ENCODE measurements at regions not wholly inside any gene's neighbourhood (a gene's known extent, or its start where the extent isn't known, plus 50 kb on each side); places are given as distances from the start of the nearest gene placed in this dataset.

DNA sequence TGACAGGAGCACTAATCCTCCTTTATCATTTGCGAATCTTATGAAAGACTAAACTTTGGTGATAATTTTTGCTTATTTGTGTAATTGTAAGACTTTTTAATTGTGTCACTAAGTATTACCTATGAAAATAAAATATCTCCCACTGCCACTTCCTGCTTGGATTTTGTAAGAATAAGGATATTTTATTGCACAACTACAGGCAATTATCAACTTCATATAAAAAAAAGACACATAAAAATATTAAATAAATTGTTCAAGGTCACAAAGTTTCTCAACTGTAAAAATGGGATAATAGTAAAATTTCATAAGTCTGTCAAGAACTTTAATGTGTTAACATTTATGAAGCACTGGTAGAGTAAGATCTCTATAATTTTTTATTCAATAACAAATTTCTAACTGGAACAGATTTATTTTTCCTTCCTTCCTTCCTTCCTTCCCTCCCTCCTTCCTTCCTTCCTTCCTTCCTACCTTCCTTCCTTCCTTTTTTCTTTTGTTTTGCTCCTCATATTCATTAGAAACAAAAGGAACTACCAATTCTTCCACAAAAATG is 527.6 kb upstream of the FAM47C start:
- Histone ChIP-seq H3K4me3 (no peak overlapping the region), H3K36me3 (no peaks in the 10 kb centered on the region), H3K27me3 (no peaks in the 10 kb centered on the region), H3K4me1 (no peaks in the 10 kb centered on the region), H3K27ac (no peak overlapping the region), H3K9me3 (no peaks in the 10 kb centered on the region)
- 76 to 100% (median 92%) methylated on average over 1 of the region's 1 CpG for WGBS, 5 donors
- intact Hi-C loops (cut with DNase I; ENCODE audit: low total_unique reads): no loop called here
- TF ChIP-seq POLR2AphosphoS5 (IDR thresholded peaks at IDR 0.05) (no peak), EP300 (IDR thresholded peaks at IDR 0.05) (no peak)
- DNase-seq: no peak

DNA sequence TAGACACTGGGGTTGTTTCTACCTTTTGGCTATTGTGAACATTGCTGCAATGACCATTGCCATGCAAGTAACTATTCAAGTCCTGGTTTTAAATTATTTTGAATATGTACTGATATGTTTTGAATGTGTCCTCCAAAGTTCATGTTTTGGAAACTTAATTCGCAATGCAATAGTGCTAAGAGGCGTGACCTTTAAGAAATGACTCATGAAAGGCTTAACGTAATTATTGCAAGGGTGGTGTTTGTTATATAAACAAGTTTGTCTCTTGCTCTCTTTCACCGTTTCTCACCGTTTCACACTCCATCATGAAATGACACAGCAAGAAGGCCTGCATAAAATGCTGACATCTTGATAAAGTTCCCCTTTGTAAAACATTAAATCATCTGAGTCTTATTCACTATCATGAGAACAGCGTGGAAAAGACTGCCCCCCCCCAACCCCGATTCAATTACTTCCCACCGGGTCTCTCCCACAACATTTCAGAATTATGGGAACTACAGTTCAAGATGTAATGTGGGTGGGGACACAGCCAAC is 506.9 kb upstream of the FAM47C start:
- Histone ChIP-seq H3K9me3 (peaks cover 0 to 15% (median 3%) of the 10 kb centered on the region in 4 donors), H3K36me3 (no peaks in the 10 kb centered on the region), H3K27ac (no peak overlapping the region), H3K27me3 (no peaks in the 10 kb centered on the region), H3K4me1 (no peaks in the 10 kb centered on the region), H3K4me3 (no peak overlapping the region)
- TF ChIP-seq POLR2AphosphoS5 (IDR thresholded peaks at IDR 0.05) (no peak), EP300 (IDR thresholded peaks at IDR 0.05) (no peak), POLR2A (IDR thresholded peaks at IDR 0.05) (no peak)
- TF ChIP-seq, protein P1, sequence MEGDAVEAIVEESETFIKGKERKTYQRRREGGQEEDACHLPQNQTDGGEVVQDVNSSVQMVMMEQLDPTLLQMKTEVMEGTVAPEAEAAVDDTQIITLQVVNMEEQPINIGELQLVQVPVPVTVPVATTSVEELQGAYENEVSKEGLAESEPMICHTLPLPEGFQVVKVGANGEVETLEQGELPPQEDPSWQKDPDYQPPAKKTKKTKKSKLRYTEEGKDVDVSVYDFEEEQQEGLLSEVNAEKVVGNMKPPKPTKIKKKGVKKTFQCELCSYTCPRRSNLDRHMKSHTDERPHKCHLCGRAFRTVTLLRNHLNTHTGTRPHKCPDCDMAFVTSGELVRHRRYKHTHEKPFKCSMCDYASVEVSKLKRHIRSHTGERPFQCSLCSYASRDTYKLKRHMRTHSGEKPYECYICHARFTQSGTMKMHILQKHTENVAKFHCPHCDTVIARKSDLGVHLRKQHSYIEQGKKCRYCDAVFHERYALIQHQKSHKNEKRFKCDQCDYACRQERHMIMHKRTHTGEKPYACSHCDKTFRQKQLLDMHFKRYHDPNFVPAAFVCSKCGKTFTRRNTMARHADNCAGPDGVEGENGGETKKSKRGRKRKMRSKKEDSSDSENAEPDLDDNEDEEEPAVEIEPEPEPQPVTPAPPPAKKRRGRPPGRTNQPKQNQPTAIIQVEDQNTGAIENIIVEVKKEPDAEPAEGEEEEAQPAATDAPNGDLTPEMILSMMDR (IDR thresholded peaks at IDR 0.05): no peak
- 78 to 89% (median 86%) methylated on average over 8 of the region's 8 CpGs for WGBS, 5 donors
- DNase-seq: no peak
- intact Hi-C loops (cut with DNase I; ENCODE audit: low total_unique reads): no loop called here

DNA sequence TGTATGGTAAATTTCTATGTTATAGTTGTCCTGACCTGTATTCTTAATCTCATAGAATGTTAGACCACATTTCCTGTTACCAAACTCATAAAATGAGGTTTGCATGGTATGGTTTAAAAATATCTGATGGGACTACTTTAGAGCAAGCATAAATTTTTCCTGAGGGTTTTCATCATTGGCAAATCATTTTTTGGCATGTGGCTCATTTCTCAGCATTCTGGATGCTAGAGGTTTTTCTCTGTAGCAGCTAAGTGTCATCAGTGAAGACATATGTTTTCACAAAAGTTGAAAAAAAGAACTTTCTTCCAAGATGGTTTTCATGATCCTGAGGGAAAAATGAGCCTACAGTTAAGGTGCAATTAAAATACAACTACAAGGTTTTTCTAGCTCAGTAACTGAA is 503.5 kb upstream of the FAM47C start:
- Histone ChIP-seq H3K27me3 (no peaks in the 10 kb centered on the region), H3K9me3 (peaks cover 0 to 38% (median 19%) of the 10 kb centered on the region in 4 donors), H3K4me1 (no peaks in the 10 kb centered on the region), H3K27ac (no peak overlapping the region), H3K36me3 (no peaks in the 10 kb centered on the region), H3K4me3 (no peak overlapping the region)
- DNase-seq: no peak
- intact Hi-C loops (cut with DNase I; ENCODE audit: low total_unique reads): no loop called here
- no peak for TF ChIP-seq EP300 (IDR thresholded peaks at IDR 0.05)
- TF ChIP-seq POLR2A (IDR thresholded peaks at IDR 0.05): no peak
- no peak for TF ChIP-seq POLR2AphosphoS5 (IDR thresholded peaks at IDR 0.05)
- TF ChIP-seq, protein P1 (IDR thresholded peaks at IDR 0.05): no peak

DNA sequence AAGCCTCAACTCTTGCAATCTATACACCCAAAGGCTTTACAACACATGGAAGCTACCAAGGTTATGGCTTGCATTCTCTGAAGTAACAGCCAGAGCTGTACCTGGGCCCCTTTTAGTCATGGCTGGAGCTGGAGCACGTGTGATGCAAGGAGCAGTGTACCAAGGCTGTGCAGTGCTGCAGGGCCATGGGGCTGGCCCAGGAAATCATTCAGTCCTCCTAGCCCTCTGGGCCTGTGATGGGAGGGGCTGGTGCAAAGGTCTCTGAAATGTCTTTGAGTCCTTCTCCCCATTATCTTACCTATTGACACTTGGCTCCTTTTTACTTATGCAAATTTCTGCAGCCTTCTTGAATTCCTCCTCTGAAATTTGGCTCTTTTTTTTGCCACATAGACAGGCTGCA is 500.1 kb upstream of the FAM47C start:
- intact Hi-C loops (cut with DNase I; ENCODE audit: low total_unique reads): no loop called here
- H3K4me1 ChIP-seq: no peaks in the 10 kb centered on the region
- H3K27me3 ChIP-seq: no peaks in the 10 kb centered on the region
- H3K4me3 ChIP-seq: no peak overlapping the region
- no peak for DNase-seq
- WGBS, 5 donors: 8 to 56% (median 36%) methylated on average over 1 of the region's 1 CpG; no CpG with 5 or more reads in 1 of the 5 donors
- TF ChIP-seq POLR2A (IDR thresholded peaks at IDR 0.05) (no peak), EP300 (IDR thresholded peaks at IDR 0.05) (no peak), POLR2AphosphoS5 (IDR thresholded peaks at IDR 0.05) (no peak)
- TF ChIP-seq, protein P1 (IDR thresholded peaks at IDR 0.05): no peak
- no peaks in the 10 kb centered on the region for H3K36me3 ChIP-seq
- H3K9me3 ChIP-seq: peaks cover 0 to 23% (median 15%) of the 10 kb centered on the region in 4 donors
- H3K27ac ChIP-seq: no peak overlapping the region

DNA sequence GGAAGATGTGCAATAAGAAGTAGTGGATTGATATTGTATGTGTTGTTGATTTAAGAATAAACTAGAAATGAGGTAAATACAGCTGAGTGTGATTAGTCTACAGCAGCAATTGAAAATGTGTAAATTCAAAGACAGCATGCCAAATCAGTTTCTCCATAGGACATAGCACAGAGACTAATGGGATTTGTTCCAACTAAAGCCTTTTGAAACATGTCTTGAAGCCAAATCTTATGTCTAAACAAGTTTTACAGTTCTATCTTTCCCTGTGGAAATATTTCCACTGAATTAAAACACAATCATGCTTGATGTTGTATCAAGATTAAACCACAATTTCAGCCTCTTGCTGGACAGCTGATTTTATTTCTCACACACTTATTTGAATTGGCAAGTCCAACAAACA is 497.4 kb upstream of the FAM47C start:
- intact Hi-C loops (cut with DNase I; ENCODE audit: low total_unique reads): no loop called here
- Histone ChIP-seq H3K36me3 (no peaks in the 10 kb centered on the region), H3K9me3 (peaks cover 0 to 38% (median 23%) of the 10 kb centered on the region in 4 donors), H3K27me3 (no peaks in the 10 kb centered on the region), H3K4me1 (no peaks in the 10 kb centered on the region), H3K27ac (no peak overlapping the region), H3K4me3 (no peak overlapping the region)
- no peak for TF ChIP-seq EP300 (IDR thresholded peaks at IDR 0.05)
- no peak for TF ChIP-seq POLR2AphosphoS5 (IDR thresholded peaks at IDR 0.05)
- TF ChIP-seq, protein P1 (IDR thresholded peaks at IDR 0.05): no peak
- no peak for DNase-seq
